ENCODE measurements at regions not wholly inside any gene's neighbourhood (a gene's known extent, or its start where the extent isn't known, plus 50 kb on each side); places are given as distances from the start of the nearest gene placed in this dataset.

DNA sequence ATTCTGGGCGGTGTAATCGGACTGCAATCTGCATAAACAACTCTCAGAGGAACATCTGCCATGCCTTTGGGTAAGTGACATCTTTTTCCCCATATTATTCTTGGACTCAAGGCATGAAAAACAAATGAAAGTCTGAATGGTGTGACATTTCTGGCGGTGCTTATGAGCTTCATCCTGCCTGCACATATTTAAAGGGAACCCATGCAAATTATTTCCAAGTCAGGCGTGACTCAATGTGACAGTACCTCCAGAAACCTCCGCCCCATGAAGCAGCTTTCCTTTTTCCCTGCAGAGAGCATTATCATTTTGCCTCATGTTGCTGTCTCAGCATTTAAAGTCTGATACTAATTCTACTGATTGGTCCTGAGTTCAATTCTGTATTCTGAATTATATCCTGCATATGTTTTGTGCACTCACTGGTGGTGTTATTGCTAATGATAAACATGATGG is 585.4 kb downstream of the SNAPC1 start:
- DNase-seq (no peak), FAIRE-seq (no peak), ATAC-seq (no peak)
- TF ChIP-seq, protein P1, sequence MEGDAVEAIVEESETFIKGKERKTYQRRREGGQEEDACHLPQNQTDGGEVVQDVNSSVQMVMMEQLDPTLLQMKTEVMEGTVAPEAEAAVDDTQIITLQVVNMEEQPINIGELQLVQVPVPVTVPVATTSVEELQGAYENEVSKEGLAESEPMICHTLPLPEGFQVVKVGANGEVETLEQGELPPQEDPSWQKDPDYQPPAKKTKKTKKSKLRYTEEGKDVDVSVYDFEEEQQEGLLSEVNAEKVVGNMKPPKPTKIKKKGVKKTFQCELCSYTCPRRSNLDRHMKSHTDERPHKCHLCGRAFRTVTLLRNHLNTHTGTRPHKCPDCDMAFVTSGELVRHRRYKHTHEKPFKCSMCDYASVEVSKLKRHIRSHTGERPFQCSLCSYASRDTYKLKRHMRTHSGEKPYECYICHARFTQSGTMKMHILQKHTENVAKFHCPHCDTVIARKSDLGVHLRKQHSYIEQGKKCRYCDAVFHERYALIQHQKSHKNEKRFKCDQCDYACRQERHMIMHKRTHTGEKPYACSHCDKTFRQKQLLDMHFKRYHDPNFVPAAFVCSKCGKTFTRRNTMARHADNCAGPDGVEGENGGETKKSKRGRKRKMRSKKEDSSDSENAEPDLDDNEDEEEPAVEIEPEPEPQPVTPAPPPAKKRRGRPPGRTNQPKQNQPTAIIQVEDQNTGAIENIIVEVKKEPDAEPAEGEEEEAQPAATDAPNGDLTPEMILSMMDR (IDR thresholded peaks at IDR 0.05) = no peak
- Histone ChIP-seq H3K4me3 (no peak overlapping the region), H3K27me3 (no peaks in the 10 kb centered on the region), H3K4me1 (no peaks in the 10 kb centered on the region), H3K27ac (no peak overlapping the region), H3K36me3 (no peaks in the 10 kb centered on the region), H3K9me3 (no peaks in the 10 kb centered on the region)
- whole genome bisulfite sequencing, 2 donors = 66 to 82% methylated on average over 5 of the region's 5 CpGs
- intact Hi-C loops (cut with DNase I) = no loop called here

DNA sequence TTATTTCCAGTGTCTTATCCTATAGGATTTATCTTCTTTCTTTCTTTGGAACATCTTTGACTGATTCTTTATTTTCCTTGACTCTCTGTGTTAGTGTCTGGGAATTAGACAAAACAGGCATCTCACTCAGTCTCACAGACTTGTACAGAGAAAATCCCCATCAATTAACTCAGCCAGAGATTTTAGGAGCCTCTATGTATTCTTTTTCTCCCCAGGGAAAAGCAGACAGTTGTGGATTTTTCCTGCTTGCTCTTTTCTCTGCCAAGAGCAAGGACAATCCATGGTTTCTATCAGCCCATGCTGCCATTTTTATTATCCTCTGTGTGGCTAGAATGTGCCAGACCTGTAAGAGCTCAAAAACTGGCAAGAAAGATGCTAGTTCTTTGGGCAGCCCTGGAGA is 595.1 kb downstream of the SNAPC1 start:
- DNase-seq = no peak
- TF ChIP-seq, protein P1 (IDR thresholded peaks at IDR 0.05) = no peak
- Histone ChIP-seq H3K9me3 (no peaks in the 10 kb centered on the region), H3K4me1 (no peaks in the 10 kb centered on the region), H3K36me3 (no peaks in the 10 kb centered on the region), H3K4me3 (no peak overlapping the region), H3K27ac (no peak overlapping the region), H3K27me3 (no peaks in the 10 kb centered on the region)
- ATAC-seq = no peak
- intact Hi-C loops (cut with DNase I) = no loop called here
- no peak for FAIRE-seq

DNA sequence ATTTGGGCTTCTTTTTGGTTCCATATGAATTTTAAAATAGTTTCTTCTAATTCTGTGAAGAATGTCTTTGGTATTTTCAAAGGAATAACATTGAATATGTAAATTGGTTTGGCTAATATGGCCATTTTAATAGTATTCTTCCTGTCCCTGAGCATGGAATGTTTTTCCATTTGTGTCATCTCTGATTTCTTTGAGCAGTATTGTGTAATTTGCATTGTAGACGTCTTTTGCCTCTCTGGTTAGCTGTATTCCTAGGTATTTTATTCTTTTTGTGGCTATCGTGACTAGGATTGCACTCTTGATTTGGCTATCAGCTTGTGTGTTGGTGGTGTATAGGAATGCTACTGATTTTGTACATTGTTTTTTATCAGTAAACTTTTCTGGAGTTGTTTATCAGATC is 601.9 kb downstream of the SNAPC1 start:
- 43 to 53% methylated on average over 2 of the region's 2 CpGs for WGBS, 2 donors
- intact Hi-C loops (cut with DNase I) = no loop called here
- Histone ChIP-seq H3K4me1 (no peaks in the 10 kb centered on the region), H3K27ac (no peak overlapping the region), H3K9me3 (no peaks in the 10 kb centered on the region), H3K36me3 (no peaks in the 10 kb centered on the region), H3K27me3 (no peaks in the 10 kb centered on the region), H3K4me3 (no peak overlapping the region)
- DNase-seq = no peak
- FAIRE-seq = no peak
- TF ChIP-seq, protein P1 (IDR thresholded peaks at IDR 0.05) = no peak
- ATAC-seq = no peak

DNA sequence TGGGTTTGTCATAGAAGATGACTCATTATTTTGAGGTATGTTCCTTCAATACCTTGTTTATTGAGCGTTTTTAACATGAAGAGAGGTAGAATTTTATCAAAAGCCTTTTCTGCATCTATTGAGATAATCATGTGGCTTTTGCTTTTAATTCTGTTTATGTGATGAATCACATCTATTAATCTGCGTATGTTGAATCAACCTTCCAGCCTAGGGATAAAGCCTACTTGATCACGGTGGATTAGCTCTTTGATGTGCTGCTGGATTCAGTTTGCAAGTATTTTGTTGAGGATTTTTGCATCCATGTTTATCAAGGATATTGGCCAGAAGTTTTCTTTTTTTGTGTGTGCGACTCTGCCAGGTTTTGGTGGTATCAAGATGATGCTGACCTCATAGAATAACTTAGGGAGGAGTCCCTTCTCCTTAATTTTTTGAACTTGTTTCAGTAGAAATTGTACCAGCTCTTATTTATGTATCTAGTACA is 602.6 kb downstream of the SNAPC1 start:
- intact Hi-C loops (cut with DNase I) = no loop called here
- Histone ChIP-seq H3K9me3 (no peaks in the 10 kb centered on the region), H3K4me3 (no peak overlapping the region), H3K27ac (no peak overlapping the region), H3K4me1 (no peaks in the 10 kb centered on the region), H3K36me3 (no peaks in the 10 kb centered on the region), H3K27me3 (no peaks in the 10 kb centered on the region)
- TF ChIP-seq, protein P1 (IDR thresholded peaks at IDR 0.05) = no peak
- 52 to 62% methylated on average over 4 of the region's 4 CpGs for WGBS, 2 donors
- no peak for ATAC-seq
- no peak for DNase-seq
- no peak for FAIRE-seq

DNA sequence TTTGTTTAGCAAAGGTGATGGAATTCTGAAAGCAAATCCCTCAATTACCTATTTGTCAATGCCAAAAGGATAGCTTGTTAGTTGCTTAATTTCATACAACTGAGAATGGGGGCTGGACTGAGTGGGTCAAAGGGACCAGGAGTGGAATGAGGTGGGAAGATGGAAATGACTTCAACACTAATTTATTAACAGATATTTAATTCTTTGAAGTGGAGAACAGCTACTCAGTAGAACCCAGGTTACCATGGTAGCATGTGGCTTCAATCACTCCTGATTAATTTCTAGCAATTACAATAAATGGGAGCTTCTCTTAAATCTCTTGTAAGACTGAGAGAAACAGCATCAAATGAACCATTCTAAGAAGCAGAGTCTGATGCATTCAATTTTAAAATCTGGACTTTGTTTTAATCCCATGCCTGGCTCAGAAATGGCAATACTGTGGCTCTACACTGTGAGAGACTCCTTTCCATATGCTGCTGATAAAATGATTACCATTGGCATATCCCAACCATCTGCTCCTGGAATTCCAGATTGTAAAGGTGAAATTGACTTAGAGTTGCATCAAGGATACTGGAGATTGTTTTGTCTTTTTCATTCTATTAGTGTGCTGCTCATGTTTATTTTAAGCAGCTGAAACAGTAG is 607.8 kb downstream of the SNAPC1 start:
- no peak overlapping the region for H3K27ac ChIP-seq
- no peak for ATAC-seq
- DNase-seq = no peak
- no peaks in the 10 kb centered on the region for H3K36me3 ChIP-seq
- intact Hi-C loops (cut with DNase I) = no loop called here
- no peaks in the 10 kb centered on the region for H3K9me3 ChIP-seq
- no peak overlapping the region for H3K4me3 ChIP-seq
- H3K4me1 ChIP-seq = no peaks in the 10 kb centered on the region
- TF ChIP-seq, protein P1 (IDR thresholded peaks at IDR 0.05) = no peak
- FAIRE-seq = no peak
- peaks cover 0 to 2% (median 0%) of the 10 kb centered on the region in 4 donors for H3K27me3 ChIP-seq
